Uterus (tissue), 3 donors: ENCODE measurements at regions not wholly inside any gene's neighbourhood (a gene's known extent, or its start where the extent isn't known, plus 50 kb on each side); places are given as distances from the start of the nearest gene placed in this dataset.

Experiments used
- DNase-seq, 2 donors: peaks; one replicate each; pipeline ENCODE4 v3.0.0-alpha.2; 2019 to 2020
- H3K27ac ChIP-seq, 2 donors: fragments of 200-600 bp; sonication (generic); 1 replicate in 1 of 2; 2 replicates in 1 of 2; pipeline ENCODE4 v1.5.1; 2016 to 2018
- H3K27me3 ChIP-seq, 2 donors: fragments of 200-600 bp; sonication (generic); one replicate each; pipeline ENCODE4 v1.5.1; 2018 to 2019; ENCODE audit warnings: control low read depth in 1 of 2
- H3K36me3 ChIP-seq, 2 donors: fragments of 200-600 bp; sonication (generic); one replicate each; pipeline ENCODE4 v1.5.1; 2019; ENCODE audit warnings: control low read depth in 1 of 2
- H3K4me1 ChIP-seq, 2 donors: fragments of 200-600 bp; sonication (generic); one replicate each; pipeline ENCODE4 v1.5.1; 2018 to 2019; ENCODE audit warnings: control low read depth in 1 of 2
- H3K4me3 ChIP-seq, 2 donors: fragments of 200-600 bp; sonication (generic); 1 replicate in 1 of 2; 2 replicates in 1 of 2; pipeline ENCODE4 v1.5.1; 2018 to 2019; ENCODE audit warnings: mild to moderate bottlenecking in 1 of 2
- H3K9me3 ChIP-seq, 2 donors: fragments of 200-600 bp; sonication (generic); one replicate each; pipeline ENCODE4 v1.5.1; 2019; ENCODE audit warnings: control low read depth in 1 of 2
- CTCF ChIP-seq, 4 experiments: fragments of 200-600 bp in 2 of 4; fragments of 450-650 bp in 2 of 4; sonication (generic) in 2 of 4; IDR thresholded peaks; one replicate each; pipeline ENCODE4 v1.5.1; 2016 to 2019; ENCODE audit warnings: antibody characterized with exemption in 4 of 4, mild to moderate bottlenecking in 2 of 4, moderate library complexity in 1 of 4
- POLR2A ChIP-seq, 2 donors: fragments of 450-650 bp; IDR thresholded peaks; one replicate each; pipeline ENCODE4 v1.6.1; 2016; ENCODE audit warnings: antibody characterized with exemption in 2 of 2, mild to moderate bottlenecking in 1 of 2, moderate library complexity in 1 of 2
- intact Hi-C: fragments of 100-400 bp; cut with DNase I; formaldehyde crosslinking; loops from one replicate; pipeline ENCODE4 v1.15.1; 2023; ENCODE audit warnings: low total_unique reads
- donor health status: DM: yes; HTN: yes; CAD: no.

GRCh38 chr18:22566703-22567420 lies 149.1 kb upstream of the CTAGE1 start:
- intact Hi-C loops, result loop anchor here (10.0 kb wide), 1 partner anchor 402 kb away; the partner anchor contains the start of gene GATA6
- no peak for TF ChIP-seq POLR2A (IDR thresholded peaks at IDR 0.05)
- no peak for TF ChIP-seq CTCF (IDR thresholded peaks at IDR 0.05)
- H3K27ac ChIP-seq, result no peak overlapping the region

GRCh38 chr18:22567794-22568193 lies 150.1 kb upstream of the CTAGE1 start:
- Histone ChIP-seq H3K4me1 (no peaks in the 10 kb centered on the region), H3K9me3 (no peaks in the 10 kb centered on the region), H3K27me3 (no peaks in the 10 kb centered on the region), H3K36me3 (no peaks in the 10 kb centered on the region), H3K27ac (no peak overlapping the region), H3K4me3 (no peak overlapping the region)
- intact Hi-C loops, result loop anchor here (10.0 kb wide), 1 partner anchor 403 kb away; the partner anchor contains the start of gene GATA6
- TF ChIP-seq CTCF (IDR thresholded peaks at IDR 0.05) (no peak), POLR2A (IDR thresholded peaks at IDR 0.05) (no peak)
- DNase-seq, result no peak

More at GRCh38 chr18:22566703-22567420, 149.1 kb upstream of the CTAGE1 start:
- H3K4me1 ChIP-seq, result no peaks in the 10 kb centered on the region
- no peaks in the 10 kb centered on the region for H3K36me3 ChIP-seq
- no peak overlapping the region for H3K4me3 ChIP-seq
- DNase-seq, result no peak
- H3K27me3 ChIP-seq, result no peaks in the 10 kb centered on the region
- H3K9me3 ChIP-seq, result no peaks in the 10 kb centered on the region

- Histone ChIP-seq H3K4me1 (no peaks in the 10 kb centered on the region), H3K4me3 (no peak overlapping the region), H3K27me3 (no peaks in the 10 kb centered on the region), H3K27ac (no peak overlapping the region), H3K9me3 (no peaks in the 10 kb centered on the region), H3K36me3 (no peaks in the 10 kb centered on the region)
- TF ChIP-seq POLR2A (IDR thresholded peaks at IDR 0.05), result no peak
- TF ChIP-seq CTCF (IDR thresholded peaks at IDR 0.05), result no peak
- DNase-seq, result no peak
- intact Hi-C loops, result no loop called here
Observed at GRCh38 chr18:22570492-22570891, 152.8 kb upstream of the CTAGE1 start.

- TF ChIP-seq POLR2A (IDR thresholded peaks at IDR 0.05) (no peak), CTCF (IDR thresholded peaks at IDR 0.05) (no peak)
- Histone ChIP-seq H3K27me3 (no peaks in the 10 kb centered on the region), H3K36me3 (no peaks in the 10 kb centered on the region), H3K27ac (no peak overlapping the region), H3K4me3 (no peak overlapping the region), H3K9me3 (no peaks in the 10 kb centered on the region), H3K4me1 (no peaks in the 10 kb centered on the region)
- intact Hi-C loops, result no loop called here
- DNase-seq, result no peak
Observed at GRCh38 chr18:22572341-22572740, 154.6 kb upstream of the CTAGE1 start.

GRCh38 chr18:22579271-22579670 lies 161.6 kb upstream of the CTAGE1 start:
- Histone ChIP-seq H3K9me3 (no peaks in the 10 kb centered on the region), H3K27ac (no peak overlapping the region), H3K36me3 (no peaks in the 10 kb centered on the region), H3K4me1 (no peaks in the 10 kb centered on the region), H3K27me3 (no peaks in the 10 kb centered on the region), H3K4me3 (no peak overlapping the region)
- no peak for DNase-seq
- intact Hi-C loops, result no loop called here
- TF ChIP-seq POLR2A (IDR thresholded peaks at IDR 0.05) (no peak), CTCF (IDR thresholded peaks at IDR 0.05) (no peak)
